ENCODE measurements at regions not wholly inside any gene's neighbourhood (a gene's known extent, or its start where the extent isn't known, plus 50 kb on each side); places are given as distances from the start of the nearest gene placed in this dataset.

GRCh38 chr2:173770947-173771678 is 194.1 kb downstream of the SP3 start:
- intact Hi-C loops (cut with micrococcal nuclease; ENCODE audit: unreplicated experiment), result no loop called here
- no peaks in the 10 kb centered on the region for H3K27me3 Mint-ChIP-seq (ENCODE audit: unreplicated experiment)
- no peak for DNase-seq
- CTCF ChIA-PET, result no interaction called here
- H3K4me3 Mint-ChIP-seq (ENCODE audit: low read depth, unreplicated experiment), result no peak overlapping the region
- no peak for TF ChIP-seq CTCF (IDR thresholded peaks at IDR 0.05; ENCODE audit: unreplicated experiment)
- no peaks in the 10 kb centered on the region for H3K9me3 Mint-ChIP-seq (ENCODE audit: low read depth, unreplicated experiment)
- no peak overlapping the region for H3K27ac Mint-ChIP-seq (ENCODE audit: unreplicated experiment)
- H3K4me1 Mint-ChIP-seq (ENCODE audit: low read depth, unreplicated experiment), result no peaks in the 10 kb centered on the region
- BruUV-seq (replicated peaks), result no TSS peak
- no peaks in the 10 kb centered on the region for H3K36me3 Mint-ChIP-seq (ENCODE audit: insufficient read depth, unreplicated experiment)

GRCh38 chr2:173772205-173772604 is 193.0 kb downstream of the SP3 start:
- no TSS peak for BruUV-seq (replicated peaks)
- Mint-ChIP-seq H3K36me3 (ENCODE audit: insufficient read depth, unreplicated experiment) (no peaks in the 10 kb centered on the region), H3K27ac (ENCODE audit: unreplicated experiment) (no peak overlapping the region), H3K27me3 (ENCODE audit: unreplicated experiment) (no peaks in the 10 kb centered on the region), H3K4me1 (ENCODE audit: low read depth, unreplicated experiment) (no peaks in the 10 kb centered on the region), H3K4me3 (ENCODE audit: low read depth, unreplicated experiment) (no peak overlapping the region), H3K9me3 (ENCODE audit: low read depth, unreplicated experiment) (no peaks in the 10 kb centered on the region)
- no peak for DNase-seq
- CTCF ChIA-PET, result no interaction called here
- intact Hi-C loops (cut with micrococcal nuclease; ENCODE audit: unreplicated experiment), result no loop called here
- no peak for TF ChIP-seq CTCF (IDR thresholded peaks at IDR 0.05; ENCODE audit: unreplicated experiment)

GRCh38 chr2:173773076-173773475 is 192.1 kb downstream of the SP3 start:
- DNase-seq, result no peak
- H3K4me3 Mint-ChIP-seq (ENCODE audit: low read depth, unreplicated experiment), result no peak overlapping the region
- no peak for TF ChIP-seq CTCF (IDR thresholded peaks at IDR 0.05; ENCODE audit: unreplicated experiment)
- no peaks in the 10 kb centered on the region for H3K9me3 Mint-ChIP-seq (ENCODE audit: low read depth, unreplicated experiment)
- H3K27me3 Mint-ChIP-seq (ENCODE audit: unreplicated experiment), result no peaks in the 10 kb centered on the region
- no peaks in the 10 kb centered on the region for H3K4me1 Mint-ChIP-seq (ENCODE audit: low read depth, unreplicated experiment)
- no TSS peak for BruUV-seq (replicated peaks)
- H3K36me3 Mint-ChIP-seq (ENCODE audit: insufficient read depth, unreplicated experiment), result no peaks in the 10 kb centered on the region
- intact Hi-C loops (cut with micrococcal nuclease; ENCODE audit: unreplicated experiment), result no loop called here
- CTCF ChIA-PET, result interaction anchor here (0.7 kb wide), 1 partner anchor 219 kb away, joined by 3 read pairs; no protein-coding TSS in a partner anchor
- H3K27ac Mint-ChIP-seq (ENCODE audit: unreplicated experiment), result no peak overlapping the region

GRCh38 chr2:173775440-173775839 is 189.7 kb downstream of the SP3 start:
- no peaks in the 10 kb centered on the region for H3K9me3 Mint-ChIP-seq (ENCODE audit: low read depth, unreplicated experiment)
- no TSS peak for BruUV-seq (replicated peaks)
- no peaks in the 10 kb centered on the region for H3K27me3 Mint-ChIP-seq (ENCODE audit: unreplicated experiment)
- no peaks in the 10 kb centered on the region for H3K4me1 Mint-ChIP-seq (ENCODE audit: low read depth, unreplicated experiment)
- TF ChIP-seq CTCF (IDR thresholded peaks at IDR 0.05; ENCODE audit: unreplicated experiment), result no peak
- no peaks in the 10 kb centered on the region for H3K36me3 Mint-ChIP-seq (ENCODE audit: insufficient read depth, unreplicated experiment)
- H3K27ac Mint-ChIP-seq (ENCODE audit: unreplicated experiment), result no peak overlapping the region
- CTCF ChIA-PET, result interaction anchor here (0.6 kb wide), 1 partner anchor 360 kb away, joined by 4 read pairs; no protein-coding TSS in a partner anchor
- DNase-seq, result no peak
- intact Hi-C loops (cut with micrococcal nuclease; ENCODE audit: unreplicated experiment), result no loop called here
- H3K4me3 Mint-ChIP-seq (ENCODE audit: low read depth, unreplicated experiment), result no peak overlapping the region
